GM19467 (cell line): ENCODE measurements at regions not wholly inside any gene's neighbourhood (a gene's known extent, or its start where the extent isn't known, plus 50 kb on each side); places are given as distances from the start of the nearest gene placed in this dataset.
"Not testable (repeated sequence)": the region's sequence is repeated elsewhere in the genome, so short reads cannot be mapped to it uniquely, and the experiment has no call there.

Experiments
- ATAC-seq: cut with Tn5 transposase; IDR thresholded peaks from one replicate; pipeline ENCODE4 v1.9.1; 2021; ENCODE audit warnings: mild to moderate bottlenecking, moderate library complexity; ENCODE audit not compliant: unreplicated experiment

DNA sequence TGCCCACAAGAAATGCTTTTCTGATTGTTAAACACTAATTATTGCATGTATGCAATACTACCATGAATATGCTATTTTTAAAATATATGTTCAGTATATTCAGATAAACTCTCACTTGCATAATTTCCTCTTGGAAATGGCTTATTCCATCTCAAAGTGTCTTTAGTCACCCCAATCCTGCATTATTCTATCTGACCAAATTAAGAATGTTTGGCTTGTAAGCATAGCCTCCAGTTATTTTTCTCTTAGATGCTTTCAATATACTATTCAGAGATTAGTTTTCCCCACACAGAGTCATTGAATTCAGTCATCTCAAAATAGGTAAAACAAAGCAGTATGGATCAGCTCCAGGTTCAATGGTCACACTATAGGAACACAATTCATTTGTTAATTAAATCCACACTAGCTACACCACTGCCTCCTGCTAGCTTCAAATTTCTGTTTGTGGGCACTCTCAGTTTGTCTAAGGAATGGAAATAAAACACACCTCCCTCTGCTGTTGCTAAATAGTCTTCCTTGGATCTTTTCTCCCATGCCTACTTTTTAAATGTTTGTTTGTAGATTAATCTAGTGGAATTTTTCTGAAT is 134.6 kb upstream of the TBCA start:
- no peak for ATAC-seq

DNA sequence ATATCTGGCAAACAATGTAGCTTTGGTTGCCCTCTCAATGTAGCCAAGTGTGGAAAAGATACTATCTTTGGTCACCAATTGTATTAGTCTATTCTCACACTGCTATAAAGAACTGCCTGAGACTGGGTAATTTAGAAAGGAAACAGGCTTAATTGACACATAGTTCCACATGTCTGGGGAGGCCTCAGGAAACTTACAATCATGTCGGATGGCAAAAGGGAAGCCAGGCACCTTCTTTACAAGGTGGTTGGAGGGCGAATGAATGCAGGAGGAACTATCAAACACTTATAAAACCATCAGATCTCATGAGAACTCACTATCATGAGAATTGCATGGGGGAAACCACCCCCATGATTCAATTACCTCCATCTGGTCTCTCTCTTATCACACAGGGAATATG is 133.1 kb upstream of the TBCA start:
- no peak for ATAC-seq

DNA sequence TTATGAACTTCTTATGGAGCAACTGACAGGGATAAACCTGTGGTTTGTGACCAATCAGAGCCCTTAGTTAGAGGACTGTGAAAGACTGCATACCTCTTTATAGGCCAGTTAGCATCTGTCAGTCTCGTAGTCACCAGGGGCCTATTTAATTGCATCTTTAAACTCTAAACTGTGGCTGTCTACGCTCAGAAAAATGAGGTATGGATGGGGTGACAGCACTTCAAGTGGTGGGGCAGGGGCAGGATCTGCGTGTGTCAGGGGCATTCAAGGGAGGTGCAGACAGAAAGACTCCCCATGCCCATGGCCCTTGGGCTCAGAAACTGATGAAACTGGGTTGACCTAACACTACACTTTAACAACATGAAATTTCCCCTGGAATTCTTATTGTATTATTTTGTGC is 132.6 kb upstream of the TBCA start:
- ATAC-seq, result no peak

DNA sequence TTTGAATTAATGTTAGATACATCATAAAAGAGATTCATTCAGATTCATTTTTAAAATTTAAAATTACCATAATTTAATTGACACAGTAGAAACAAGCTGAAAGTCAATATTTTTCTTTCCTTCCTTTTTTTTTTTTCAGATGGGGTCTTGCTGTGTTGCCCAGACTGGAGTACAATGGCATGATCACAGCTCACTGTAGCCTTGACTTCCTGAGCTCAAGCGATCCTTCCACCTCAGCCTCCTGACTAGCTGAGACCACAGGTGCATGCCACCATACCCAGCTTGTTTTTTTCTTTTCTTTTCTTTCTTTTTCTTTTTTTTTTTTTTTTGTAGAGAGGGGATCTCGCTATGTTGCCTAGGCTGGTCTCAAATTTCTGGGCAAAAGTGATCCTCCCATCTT is 131.6 kb upstream of the TBCA start:
- ATAC-seq, result no peak

DNA sequence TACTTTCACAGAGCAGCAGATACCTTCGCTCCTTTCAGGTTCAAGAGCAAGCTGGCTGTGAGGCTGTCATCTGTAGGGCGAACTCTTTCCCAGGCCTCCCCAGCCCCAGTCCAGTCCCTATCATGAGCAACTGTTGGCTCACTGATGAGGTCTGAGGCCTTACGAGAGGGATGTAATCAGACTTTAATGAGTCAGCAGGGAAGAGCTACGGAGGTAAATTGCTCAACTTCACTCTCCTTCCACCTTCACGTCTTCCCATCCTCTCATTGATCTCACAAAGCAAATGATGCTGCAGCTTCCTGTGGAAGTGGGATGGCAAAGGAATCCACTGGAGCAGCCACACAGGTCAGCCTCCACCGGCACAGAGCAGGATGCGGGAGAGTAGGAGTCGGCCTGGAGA is 130.7 kb upstream of the TBCA start:
- no peak for ATAC-seq

DNA sequence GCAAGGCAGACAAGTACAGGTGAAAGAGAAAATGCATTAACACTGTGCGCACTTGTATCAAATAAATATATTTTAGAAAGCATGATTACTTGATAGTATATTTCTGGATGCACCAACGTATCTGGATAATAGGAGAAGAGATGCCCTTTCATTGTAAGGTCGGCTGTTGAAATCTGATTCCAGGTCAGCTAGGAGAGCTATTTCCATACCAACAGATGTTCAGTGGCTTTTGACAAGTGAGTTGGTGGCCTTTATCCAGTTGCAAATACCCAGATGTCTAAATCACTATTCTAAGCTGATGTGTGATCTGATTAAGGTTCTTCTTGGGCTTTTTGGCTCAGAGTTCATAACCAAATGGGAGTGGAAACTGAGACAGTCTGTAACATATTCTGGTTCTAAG is 128.2 kb upstream of the TBCA start:
- no peak for ATAC-seq

DNA sequence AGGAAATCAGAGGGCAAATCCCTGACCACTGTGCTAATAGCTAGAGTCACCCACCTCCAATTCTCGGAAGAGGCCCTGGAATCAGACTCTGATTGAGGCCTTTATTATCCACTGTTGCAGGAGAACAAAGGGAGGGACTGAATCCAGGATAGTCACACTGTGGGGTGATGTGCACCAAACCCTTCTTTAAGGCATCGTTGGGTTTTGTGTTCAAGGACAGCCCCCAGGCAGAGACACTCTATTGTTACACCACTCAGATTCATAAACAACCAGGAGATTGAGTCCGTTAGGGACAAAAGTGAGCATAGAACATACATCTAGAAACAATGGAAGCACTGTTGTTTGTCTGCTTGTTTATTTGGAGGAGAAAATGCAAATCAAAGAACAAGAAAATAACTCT is 124.6 kb upstream of the TBCA start:
- ATAC-seq, result no peak

DNA sequence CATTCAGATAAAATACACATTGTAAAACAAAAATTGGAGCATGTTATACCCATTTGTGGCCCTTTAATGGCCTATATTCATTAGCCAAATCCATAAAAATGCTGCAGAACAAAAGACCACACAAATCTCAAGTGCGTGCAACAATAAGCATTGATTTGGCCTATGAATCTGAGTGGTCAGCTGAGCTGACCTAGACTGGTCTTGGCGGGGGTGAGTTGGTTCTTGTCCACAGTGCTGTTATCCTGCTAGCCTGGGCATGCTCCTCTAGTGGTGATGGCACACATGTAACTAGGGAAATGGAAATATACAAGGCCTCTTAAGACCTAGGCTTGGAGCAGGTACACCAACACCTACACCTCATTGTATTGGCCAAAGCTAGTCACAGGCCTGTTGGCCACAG is 122.2 kb upstream of the TBCA start:
- ATAC-seq, result no peak

DNA sequence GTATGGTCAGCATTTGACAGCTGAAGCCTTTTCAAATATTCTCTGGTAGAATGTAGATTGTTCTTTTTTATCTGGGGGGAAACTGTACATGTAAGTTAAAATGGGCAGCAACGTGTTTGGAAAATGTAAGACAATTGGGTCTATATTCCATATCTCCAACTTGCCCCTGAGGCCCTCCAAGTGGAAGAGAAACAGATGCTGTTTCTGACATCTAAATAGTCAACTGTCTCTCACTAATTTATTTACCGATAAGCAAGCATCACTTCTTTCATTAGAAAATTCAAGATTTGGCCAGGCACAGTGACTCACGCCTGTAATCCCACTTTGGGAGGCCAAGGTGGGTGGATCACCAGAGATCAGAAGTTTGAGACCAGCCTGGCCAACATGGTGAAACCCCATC is 120.2 kb upstream of the TBCA start:
- no peak for ATAC-seq

DNA sequence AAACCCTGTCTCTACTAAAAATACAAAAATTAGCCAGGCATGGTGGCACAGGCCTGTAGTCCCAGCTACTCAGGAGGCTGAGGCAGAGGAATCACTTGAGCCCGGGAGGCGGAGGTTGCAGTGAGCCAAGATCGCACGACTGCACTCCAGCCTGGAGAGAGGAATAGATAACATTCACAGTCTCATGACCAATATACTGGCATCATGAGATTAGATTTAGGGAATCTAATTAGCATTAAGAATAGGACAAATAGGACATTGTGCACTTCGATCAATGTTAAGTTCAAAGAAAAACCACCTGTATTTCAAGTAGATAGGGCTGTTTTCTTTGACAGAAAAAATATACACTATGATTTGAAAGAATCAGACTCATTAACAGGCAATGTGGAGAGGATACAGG is 118.0 kb upstream of the TBCA start:
- ATAC-seq, result not testable (repeated sequence)

DNA sequence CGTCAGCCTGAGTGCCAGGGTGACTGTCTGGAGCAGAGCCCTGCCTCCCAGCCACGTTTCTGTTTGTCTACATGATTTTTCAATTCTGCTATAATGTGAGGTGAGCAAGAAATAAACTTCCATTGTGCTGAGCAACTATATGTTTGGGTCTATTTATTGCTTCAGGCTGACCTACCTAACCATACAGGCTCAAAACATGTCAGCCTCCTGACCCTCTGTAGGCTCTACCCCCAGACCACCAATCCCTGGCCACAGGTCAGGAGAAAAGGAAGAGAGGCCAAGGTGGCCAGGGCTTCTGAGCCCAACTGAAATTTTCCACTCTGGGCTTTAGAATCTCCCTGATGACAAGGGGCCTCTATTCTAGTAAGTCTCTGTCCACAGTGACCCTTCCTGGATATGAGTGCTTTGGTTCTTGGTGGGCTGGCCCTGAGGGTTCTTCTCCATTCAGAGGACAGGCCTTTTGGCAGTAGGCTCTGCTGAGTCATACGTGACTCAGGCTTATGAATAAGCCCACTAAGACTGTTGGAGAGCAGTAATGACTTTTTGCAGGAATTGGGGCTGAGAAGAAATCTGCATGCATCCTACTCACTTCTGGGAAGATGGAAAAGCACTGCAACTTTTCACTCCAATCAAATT is 117.2 kb upstream of the TBCA start:
- ATAC-seq, result no peak

DNA sequence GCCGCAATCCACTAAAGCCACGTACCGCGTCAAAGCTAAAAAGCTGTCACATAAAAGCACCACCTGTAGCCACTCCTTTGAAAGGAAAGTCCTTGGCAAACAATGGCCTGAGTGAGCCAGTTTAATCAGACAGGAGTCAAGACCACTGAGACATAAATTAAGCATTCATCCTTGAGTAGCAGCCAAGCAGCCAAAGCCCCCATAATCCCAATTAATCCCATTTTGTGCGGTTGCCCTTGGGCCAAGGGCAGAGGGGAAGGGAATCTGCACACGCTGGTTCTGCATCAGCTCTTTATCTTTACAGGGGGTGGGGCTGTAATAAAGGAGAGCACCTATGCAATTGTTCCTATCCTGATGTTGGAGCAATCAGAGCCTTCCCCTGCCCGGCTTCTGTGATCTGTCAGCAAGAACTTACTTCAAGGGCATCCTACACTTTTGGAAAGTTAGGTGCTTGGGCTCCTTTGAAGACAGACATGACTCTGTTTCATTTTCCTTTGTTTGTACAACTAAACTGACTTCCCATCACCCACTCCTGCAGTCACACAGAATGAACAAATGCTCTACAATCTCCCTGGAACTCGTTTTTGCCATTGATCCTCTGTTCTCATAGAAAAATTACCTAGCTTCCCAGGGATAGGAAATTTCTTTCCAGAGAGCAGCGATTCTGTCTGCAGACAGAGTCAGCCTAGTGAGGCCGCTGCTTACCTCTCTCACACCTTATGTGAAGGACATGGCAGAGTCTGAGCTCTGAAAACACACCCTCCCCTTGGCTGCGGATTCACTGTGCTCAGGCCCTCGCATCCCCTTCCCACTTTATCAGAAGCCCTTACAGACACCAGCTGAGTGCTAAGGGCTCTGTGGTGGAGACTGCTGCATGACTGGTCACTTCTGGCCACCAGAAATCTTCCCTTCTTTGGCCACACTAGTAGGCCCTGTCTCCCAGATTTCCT is 116.2 kb upstream of the TBCA start:
- no peak for ATAC-seq

DNA sequence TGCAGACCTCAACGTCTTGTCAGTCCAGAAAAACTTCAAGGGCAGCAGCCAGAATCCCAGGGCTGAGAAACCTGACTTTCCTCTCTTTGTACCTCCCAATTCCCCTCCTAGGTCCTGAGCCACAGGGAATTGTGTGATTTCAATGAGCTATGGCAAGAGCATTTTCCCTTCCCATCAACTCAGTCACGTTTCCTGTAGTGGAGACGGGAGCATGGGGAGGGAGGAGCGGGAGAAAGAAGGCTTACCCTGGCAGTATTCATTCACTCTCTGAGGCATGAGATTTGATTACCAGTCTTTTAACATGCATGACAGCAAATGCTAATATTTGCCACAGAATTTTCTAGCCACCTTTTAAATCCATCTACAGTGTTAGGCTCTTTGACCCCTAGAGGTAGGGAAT is 109.4 kb upstream of the TBCA start:
- ATAC-seq, result no peak

DNA sequence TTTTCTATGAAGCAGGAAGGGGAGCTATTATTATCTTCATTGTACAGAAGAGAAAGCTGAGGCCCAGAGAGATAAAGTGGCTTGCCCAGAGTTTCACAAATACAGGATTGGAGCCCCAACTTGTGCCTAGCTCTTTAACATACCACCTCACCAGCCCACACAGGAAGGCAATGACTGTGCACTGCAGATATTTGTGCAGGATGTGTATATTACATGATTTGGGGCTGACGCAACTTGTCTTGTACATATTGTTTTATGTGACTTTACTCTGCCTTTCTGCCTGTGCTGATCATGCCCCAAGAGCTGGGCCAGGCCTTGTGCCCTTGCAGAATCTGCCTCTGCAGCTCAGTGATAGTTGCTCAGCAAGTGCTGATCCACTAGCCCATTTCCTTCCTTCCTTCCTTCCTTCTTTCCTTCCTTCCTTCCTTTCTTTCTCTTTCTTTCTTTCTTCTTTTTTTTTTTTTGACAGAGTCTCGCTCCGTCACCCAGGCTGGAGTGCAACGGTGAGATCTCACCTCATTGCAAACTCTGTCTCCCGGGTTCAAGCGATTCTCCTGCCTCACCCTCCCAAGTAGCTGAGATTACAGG is 106.6 kb upstream of the TBCA start:
- no peak for ATAC-seq

DNA sequence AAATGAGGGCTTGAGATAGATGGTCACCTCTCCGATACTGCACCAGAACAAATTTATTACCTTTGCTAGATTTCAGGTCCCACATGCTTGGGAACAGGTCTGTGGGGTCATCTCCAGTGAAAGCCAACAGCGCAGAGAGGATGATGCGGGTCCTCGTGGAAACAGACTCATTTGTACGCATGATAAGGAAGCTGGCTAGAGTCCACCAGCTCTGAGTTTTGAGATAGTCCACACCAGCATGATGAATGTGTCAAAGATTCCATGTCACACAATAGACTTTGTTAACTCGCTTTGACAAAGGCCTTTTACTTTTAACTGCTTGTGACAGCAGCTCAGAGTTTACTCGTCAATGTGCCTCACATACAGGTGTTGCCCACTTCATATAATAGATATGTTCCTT is 105.4 kb upstream of the TBCA start:
- no peak for ATAC-seq

DNA sequence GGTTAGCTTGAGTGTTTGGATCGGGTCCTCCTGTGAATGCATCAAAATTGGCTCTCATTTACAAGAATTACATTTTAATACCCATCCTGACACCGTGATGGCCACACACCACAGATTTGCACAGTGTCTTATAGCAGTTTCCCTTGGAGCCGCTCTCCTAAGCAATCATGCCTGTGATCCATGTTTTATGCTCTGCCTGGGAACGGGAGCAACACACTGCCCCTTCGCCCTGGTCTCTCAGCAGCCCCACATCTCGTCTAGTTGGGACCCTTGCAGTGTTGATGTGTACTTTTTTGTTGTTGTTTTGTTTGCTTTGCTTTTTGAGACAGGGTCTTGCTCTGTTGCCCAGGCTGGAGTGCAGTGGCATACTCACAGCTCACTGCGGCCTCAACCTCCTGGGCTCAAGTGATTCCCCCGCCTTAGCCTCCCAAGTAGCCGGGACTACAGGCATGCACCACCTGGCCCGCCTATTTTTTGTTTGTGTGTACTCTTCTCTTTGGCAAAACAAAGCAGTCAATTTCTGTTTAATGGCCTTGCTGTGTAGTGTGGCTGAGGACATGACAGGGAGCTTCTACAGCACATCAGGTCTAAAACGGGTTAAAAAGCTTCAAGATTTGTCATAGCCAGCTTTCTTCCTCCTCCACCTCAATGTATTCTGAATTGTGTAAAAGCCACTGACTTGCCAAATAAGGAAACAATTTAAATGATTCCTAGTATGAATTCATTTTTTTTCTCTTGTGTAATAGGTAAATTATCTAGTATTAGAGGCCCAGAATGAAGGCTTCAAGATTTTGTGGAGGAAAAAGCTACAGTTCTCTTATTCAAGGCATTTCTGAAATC is 101.6 kb upstream of the TBCA start:
- no peak for ATAC-seq

DNA sequence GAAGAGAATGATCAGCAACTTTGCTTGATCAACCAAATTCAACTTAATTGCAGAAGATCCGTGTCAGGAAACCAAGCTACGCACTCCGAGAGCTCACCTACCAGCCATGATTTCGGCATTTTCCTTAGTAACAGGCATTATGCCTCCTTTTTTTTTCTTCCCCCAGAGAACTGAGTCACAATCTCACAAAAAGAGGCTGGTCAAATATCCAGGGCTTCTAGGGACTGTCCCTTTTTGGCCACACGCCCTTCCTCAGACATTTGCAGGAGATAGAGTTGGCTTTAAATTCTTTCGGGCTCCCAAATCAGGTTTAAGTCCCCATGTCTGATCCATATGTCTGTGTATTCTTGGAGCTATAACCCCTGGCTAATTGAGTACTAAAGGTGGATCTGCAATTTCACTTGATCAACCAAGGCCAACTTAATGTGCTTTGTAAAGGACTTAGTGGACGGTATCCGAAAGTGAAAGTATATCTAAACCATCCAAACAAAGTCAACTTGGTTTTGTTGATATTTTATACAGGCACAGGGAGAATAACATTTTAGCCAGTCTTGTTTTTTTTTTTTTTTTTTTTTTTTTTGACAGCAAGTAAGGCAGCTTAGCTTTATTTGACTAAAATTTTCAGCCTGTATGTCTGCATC is 100.8 kb upstream of the TBCA start:
- ATAC-seq, result no peak

DNA sequence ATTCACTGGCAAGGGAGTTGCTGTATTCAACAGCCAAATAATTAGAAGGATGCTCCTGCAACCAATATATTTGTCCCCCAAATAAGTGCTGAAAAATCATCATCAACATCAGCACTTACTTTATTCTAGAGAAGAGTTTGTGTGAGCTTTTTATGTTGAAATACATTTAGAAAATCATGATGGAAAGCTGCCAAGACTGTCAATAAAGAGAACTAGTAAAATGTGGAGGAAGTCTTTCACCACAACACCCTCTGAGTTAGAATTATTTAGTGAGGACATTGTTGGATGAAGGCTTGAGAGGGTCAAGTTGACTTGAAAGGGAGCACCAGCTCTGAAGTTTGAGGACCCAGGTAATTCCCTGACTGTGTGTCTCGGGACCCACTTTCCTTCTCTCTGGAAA is 100.2 kb upstream of the TBCA start:
- ATAC-seq, result no peak

DNA sequence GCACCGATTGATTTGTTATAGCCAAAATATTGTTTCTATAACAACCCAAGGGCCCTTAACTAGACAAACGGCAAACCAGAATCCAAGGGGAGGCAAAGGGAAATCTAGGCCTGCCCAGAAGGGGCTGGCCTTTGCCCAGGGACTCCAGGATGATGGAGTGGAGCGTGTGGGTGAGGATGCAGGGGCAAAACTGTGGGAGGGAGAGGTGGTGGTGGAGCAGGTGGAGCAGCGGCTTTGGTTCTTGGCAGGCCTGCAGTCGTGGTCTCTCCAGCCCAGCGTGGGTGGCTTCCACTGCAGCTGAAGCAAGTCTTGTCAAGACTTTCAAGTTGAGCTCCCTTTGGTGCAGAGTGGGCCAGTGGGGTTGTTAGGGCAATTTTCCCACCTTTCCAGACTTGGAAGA is 98.6 kb upstream of the TBCA start:
- ATAC-seq, result no peak

DNA sequence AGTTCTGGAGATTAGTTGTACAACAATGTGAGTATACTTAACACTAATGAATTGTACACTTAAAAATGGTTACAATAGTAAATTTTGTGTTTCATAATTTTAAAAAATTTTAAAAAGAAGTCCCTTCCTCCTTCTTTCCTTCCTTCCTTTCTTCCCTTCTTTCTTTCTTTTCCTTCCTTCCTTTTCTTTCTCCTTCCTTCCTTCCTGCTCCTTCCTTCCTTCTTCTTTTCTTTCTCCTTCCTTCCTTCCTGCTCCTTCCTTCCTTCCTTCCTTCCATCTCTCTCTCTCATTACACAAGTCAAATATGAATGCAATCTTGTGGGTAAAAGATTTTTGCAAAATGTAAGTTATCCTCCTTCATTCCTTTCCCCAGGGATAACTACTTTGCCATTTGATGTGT is 97.1 kb upstream of the TBCA start:
- ATAC-seq, result no peak
